Activated T-helper 17 cell treated with anti-CD3 and anti-CD28 coated beads, Interleukin-2, amount 50 U/mL, for 72 hours (primary cell): ENCODE measurements at regions not wholly inside any gene's neighbourhood (a gene's known extent, or its start where the extent isn't known, plus 50 kb on each side); places are given as distances from the start of the nearest gene placed in this dataset.

Experiments used
- ATAC-seq: fragments of 150-1000 bp; cut with Tn5 transposase; replicated peaks from 2 replicates; pipeline ENCODE4 v1.10.0; 2021; ENCODE audit warnings: mild to moderate bottlenecking, moderate library complexity
- H3K27ac Mint-ChIP-seq: one replicate; pipeline ENCODE4 v1.8.0; 2022; ENCODE audit warnings: mixed read lengths
- H3K27me3 Mint-ChIP-seq: one replicate; pipeline ENCODE4 v1.8.0; 2022; ENCODE audit warnings: mixed read lengths
- H3K36me3 Mint-ChIP-seq: one replicate; pipeline ENCODE4 v1.8.0; 2022; ENCODE audit warnings: low read depth, mild to moderate bottlenecking, mixed read lengths
- H3K4me1 Mint-ChIP-seq: one replicate; pipeline ENCODE4 v1.8.0; 2022; ENCODE audit warnings: mixed read lengths
- H3K4me3 Mint-ChIP-seq: one replicate; pipeline ENCODE4 v1.8.0; 2022; ENCODE audit warnings: mild to moderate bottlenecking, mixed read lengths
- H3K9me3 Mint-ChIP-seq: one replicate; pipeline ENCODE4 v1.8.0; 2022; ENCODE audit warnings: mixed read lengths

GRCh38 chr14:104496095-104496494 lies 83.5 kb upstream of the C14orf180 start:
- H3K4me3 Mint-ChIP-seq, result no peak overlapping the region
- H3K27ac Mint-ChIP-seq, result no peak overlapping the region
- peaks cover 6% of the 10 kb centered on the region for H3K4me1 Mint-ChIP-seq
- peaks cover 5% of the 10 kb centered on the region for H3K27me3 Mint-ChIP-seq
- H3K36me3 Mint-ChIP-seq, result no peaks in the 10 kb centered on the region
- no peak for ATAC-seq
- peaks cover 4% of the 10 kb centered on the region for H3K9me3 Mint-ChIP-seq

GRCh38 chr14:104499784-104500760 lies 79.5 kb upstream of the C14orf180 start:
- ATAC-seq, result no peak
- Mint-ChIP-seq H3K4me1 (no peaks in the 10 kb centered on the region), H3K36me3 (no peaks in the 10 kb centered on the region), H3K27me3 (peaks cover 5% of the 10 kb centered on the region), H3K4me3 (no peak overlapping the region), H3K27ac (no peak overlapping the region), H3K9me3 (peaks cover 17% of the 10 kb centered on the region)

GRCh38 chr14:104502060-104502459 lies 77.5 kb upstream of the C14orf180 start:
- no peak overlapping the region for H3K4me3 Mint-ChIP-seq
- no peaks in the 10 kb centered on the region for H3K4me1 Mint-ChIP-seq
- H3K9me3 Mint-ChIP-seq, result peaks cover 13% of the 10 kb centered on the region
- H3K36me3 Mint-ChIP-seq, result no peaks in the 10 kb centered on the region
- H3K27me3 Mint-ChIP-seq, result peaks cover 4% of the 10 kb centered on the region
- no peak for ATAC-seq
- H3K27ac Mint-ChIP-seq, result no peak overlapping the region

- Mint-ChIP-seq H3K27ac (no peak overlapping the region), H3K9me3 (peaks cover 13% of the 10 kb centered on the region), H3K4me3 (no peak overlapping the region), H3K27me3 (peaks cover 10% of the 10 kb centered on the region), H3K4me1 (no peaks in the 10 kb centered on the region), H3K36me3 (no peaks in the 10 kb centered on the region)
- no peak for ATAC-seq
Observed at GRCh38 chr14:104503691-104504090, 75.9 kb upstream of the C14orf180 start.

DNA sequence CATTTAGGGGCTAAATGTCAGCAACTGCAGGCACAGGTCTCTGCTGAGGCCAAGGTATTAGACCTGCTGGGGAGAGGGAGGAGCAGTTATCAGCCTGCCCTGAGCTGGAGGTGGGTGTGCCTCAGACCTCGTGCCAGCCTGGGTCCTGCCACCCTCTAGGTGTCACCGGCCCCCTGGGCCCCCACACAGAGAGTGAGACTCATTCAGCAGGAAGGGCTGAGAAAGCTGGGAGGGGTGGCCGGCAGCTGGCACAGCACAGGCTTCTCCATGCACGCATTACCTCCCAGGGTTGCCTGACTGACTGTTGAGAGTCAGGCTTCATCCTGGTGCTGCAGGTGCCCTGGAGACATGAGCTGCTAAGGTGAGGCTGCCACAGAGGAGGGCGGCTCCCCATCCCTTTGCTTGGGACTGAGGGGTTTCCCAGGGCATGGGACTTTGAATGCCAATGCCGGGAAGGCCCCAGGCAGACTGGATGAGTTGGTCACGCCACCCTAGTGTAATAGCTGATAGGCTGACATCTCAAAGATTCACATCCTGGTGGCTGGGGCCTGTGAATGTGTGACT lies 75.3 kb upstream of the C14orf180 start:
- ATAC-seq, result no peak

GRCh38 chr14:104505085-104506074 lies 74.2 kb upstream of the C14orf180 start:
- Mint-ChIP-seq H3K27me3 (peaks cover 10% of the 10 kb centered on the region), H3K4me1 (no peaks in the 10 kb centered on the region), H3K4me3 (no peak overlapping the region), H3K36me3 (no peaks in the 10 kb centered on the region), H3K27ac (no peak overlapping the region), H3K9me3 (peaks cover 13% of the 10 kb centered on the region)
- ATAC-seq, result no peak

More for the DNA sequence above, 75.3 kb upstream of the C14orf180 start:
- Mint-ChIP-seq H3K4me3 (no peak overlapping the region), H3K9me3 (peaks cover 13% of the 10 kb centered on the region), H3K4me1 (no peaks in the 10 kb centered on the region), H3K27me3 (peaks cover 10% of the 10 kb centered on the region), H3K27ac (no peak overlapping the region), H3K36me3 (no peaks in the 10 kb centered on the region)

- Mint-ChIP-seq H3K27ac (no peak overlapping the region), H3K4me3 (no peak overlapping the region), H3K36me3 (no peaks in the 10 kb centered on the region), H3K9me3 (peaks cover 10% of the 10 kb centered on the region), H3K27me3 (peaks cover 10% of the 10 kb centered on the region), H3K4me1 (no peaks in the 10 kb centered on the region)
- ATAC-seq, result no peak
Observed at GRCh38 chr14:104506461-104507253, 72.9 kb upstream of the C14orf180 start.

- no peaks in the 10 kb centered on the region for H3K4me1 Mint-ChIP-seq
- peaks cover 10% of the 10 kb centered on the region for H3K27me3 Mint-ChIP-seq
- H3K27ac Mint-ChIP-seq, result no peak overlapping the region
- H3K36me3 Mint-ChIP-seq, result no peaks in the 10 kb centered on the region
- no peak overlapping the region for H3K4me3 Mint-ChIP-seq
- peaks cover 3% of the 10 kb centered on the region for H3K9me3 Mint-ChIP-seq
- ATAC-seq, result no peak
Observed at GRCh38 chr14:104507443-104507842, 72.1 kb upstream of the C14orf180 start.

- Mint-ChIP-seq H3K27ac (no peak overlapping the region), H3K27me3 (peaks cover 10% of the 10 kb centered on the region), H3K4me1 (no peaks in the 10 kb centered on the region), H3K4me3 (no peak overlapping the region), H3K9me3 (no peaks in the 10 kb centered on the region), H3K36me3 (no peaks in the 10 kb centered on the region)
- no peak for ATAC-seq
Observed at GRCh38 chr14:104509673-104510072, 69.9 kb upstream of the C14orf180 start.

GRCh38 chr14:104510216-104510615 lies 69.3 kb upstream of the C14orf180 start:
- peaks cover 10% of the 10 kb centered on the region for H3K27me3 Mint-ChIP-seq
- no peaks in the 10 kb centered on the region for H3K4me1 Mint-ChIP-seq
- H3K27ac Mint-ChIP-seq, result no peak overlapping the region
- no peak overlapping the region for H3K4me3 Mint-ChIP-seq
- no peak for ATAC-seq
- no peaks in the 10 kb centered on the region for H3K36me3 Mint-ChIP-seq
- H3K9me3 Mint-ChIP-seq, result no peaks in the 10 kb centered on the region

- Mint-ChIP-seq H3K36me3 (no peaks in the 10 kb centered on the region), H3K9me3 (no peaks in the 10 kb centered on the region), H3K4me1 (no peaks in the 10 kb centered on the region), H3K4me3 (no peak overlapping the region), H3K27ac (no peak overlapping the region), H3K27me3 (peaks cover 6% of the 10 kb centered on the region)
- no peak for ATAC-seq
Observed at GRCh38 chr14:104510794-104511611, 68.6 kb upstream of the C14orf180 start.

- ATAC-seq, result no peak
- Mint-ChIP-seq H3K36me3 (no peaks in the 10 kb centered on the region), H3K4me3 (no peak overlapping the region), H3K4me1 (no peaks in the 10 kb centered on the region), H3K27me3 (peaks cover 10% of the 10 kb centered on the region), H3K27ac (no peak overlapping the region), H3K9me3 (no peaks in the 10 kb centered on the region)
Observed at GRCh38 chr14:104512061-104512460, 67.5 kb upstream of the C14orf180 start.
